ENCODE measurements at regions not wholly inside any gene's neighbourhood (a gene's known extent, or its start where the extent isn't known, plus 50 kb on each side); places are given as distances from the start of the nearest gene placed in this dataset.

DNA sequence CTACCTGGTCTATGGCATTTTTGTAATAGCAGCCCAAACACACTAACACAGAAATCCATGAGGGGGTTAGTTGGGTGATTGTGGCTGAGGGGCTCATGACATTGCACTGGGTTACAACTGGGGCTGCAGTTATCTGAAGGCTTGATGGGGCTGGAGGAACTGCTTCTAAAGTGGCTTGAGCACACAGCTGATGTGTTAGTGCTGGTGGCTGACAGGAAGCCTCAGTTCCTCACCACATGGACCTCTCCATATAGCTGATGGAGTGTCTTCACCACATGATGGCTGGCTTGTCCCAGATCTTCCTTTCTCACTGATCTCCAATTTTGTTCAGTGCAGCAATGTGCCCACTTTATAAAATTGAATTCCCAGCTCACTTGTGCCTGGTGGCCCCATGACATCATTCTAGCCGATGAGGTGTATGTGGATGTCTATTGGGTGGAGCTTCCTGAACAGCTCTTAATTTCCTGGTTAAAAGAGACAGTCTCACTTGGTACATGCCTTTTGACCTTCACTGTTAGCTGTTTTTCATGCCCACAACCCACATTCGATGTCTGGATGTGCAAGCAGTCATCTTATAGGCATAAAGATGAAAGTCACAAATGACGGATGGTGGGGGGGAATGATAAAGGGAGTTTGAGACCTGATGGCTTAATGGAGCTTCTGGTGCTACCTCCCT, 166.9 kb upstream of the BMPER start:
- Histone ChIP-seq H3K9me3 (no peaks in the 10 kb centered on the region), H3K27ac (no peak overlapping the region), H3K27me3 (no peaks in the 10 kb centered on the region), H3K4me3 (no peak overlapping the region), H3K36me3 (no peaks in the 10 kb centered on the region), H3K4me1 (peaks cover 9% of the 10 kb centered on the region)
- DNase-seq (ENCODE audit: extremely low spot score in 2 of 2) = no peak
- no peak for TF ChIP-seq POLR2A (IDR thresholded peaks at IDR 0.05)
- TF ChIP-seq, protein P1, sequence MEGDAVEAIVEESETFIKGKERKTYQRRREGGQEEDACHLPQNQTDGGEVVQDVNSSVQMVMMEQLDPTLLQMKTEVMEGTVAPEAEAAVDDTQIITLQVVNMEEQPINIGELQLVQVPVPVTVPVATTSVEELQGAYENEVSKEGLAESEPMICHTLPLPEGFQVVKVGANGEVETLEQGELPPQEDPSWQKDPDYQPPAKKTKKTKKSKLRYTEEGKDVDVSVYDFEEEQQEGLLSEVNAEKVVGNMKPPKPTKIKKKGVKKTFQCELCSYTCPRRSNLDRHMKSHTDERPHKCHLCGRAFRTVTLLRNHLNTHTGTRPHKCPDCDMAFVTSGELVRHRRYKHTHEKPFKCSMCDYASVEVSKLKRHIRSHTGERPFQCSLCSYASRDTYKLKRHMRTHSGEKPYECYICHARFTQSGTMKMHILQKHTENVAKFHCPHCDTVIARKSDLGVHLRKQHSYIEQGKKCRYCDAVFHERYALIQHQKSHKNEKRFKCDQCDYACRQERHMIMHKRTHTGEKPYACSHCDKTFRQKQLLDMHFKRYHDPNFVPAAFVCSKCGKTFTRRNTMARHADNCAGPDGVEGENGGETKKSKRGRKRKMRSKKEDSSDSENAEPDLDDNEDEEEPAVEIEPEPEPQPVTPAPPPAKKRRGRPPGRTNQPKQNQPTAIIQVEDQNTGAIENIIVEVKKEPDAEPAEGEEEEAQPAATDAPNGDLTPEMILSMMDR (IDR thresholded peaks at IDR 0.05) = no peak
- TF ChIP-seq POLR2AphosphoS5 (IDR thresholded peaks at IDR 0.05; ENCODE audit: insufficient read depth in 1 of 2, low read depth in 1 of 2) = no peak
- intact Hi-C loops (cut with DNase I) = no loop called here

DNA sequence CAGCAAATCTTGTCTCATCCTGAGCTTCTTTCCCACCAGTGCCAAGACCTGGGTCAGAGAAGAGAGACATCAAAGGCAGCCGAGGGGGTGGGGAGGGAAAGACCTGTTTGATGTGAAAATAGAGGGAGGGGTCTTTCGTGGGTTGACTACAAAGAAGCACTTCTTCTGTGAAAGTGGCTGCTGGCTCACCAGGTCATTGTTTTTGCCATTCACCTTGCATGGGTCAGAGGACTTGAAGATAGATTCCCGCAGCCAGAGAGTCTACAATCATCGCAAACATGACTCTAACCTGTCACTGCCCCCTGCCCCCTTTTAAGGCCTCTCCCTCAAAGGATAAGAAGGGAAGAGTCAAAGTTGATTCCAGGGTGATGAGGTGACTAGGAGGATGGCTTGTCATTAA, 166.1 kb upstream of the BMPER start:
- Histone ChIP-seq H3K27ac (no peak overlapping the region), H3K27me3 (no peaks in the 10 kb centered on the region), H3K36me3 (no peaks in the 10 kb centered on the region), H3K4me3 (no peak overlapping the region), H3K9me3 (no peaks in the 10 kb centered on the region), H3K4me1 (peaks cover 13% of the 10 kb centered on the region)
- intact Hi-C loops (cut with DNase I) = no loop called here
- TF ChIP-seq, protein P1 (IDR thresholded peaks at IDR 0.05) = no peak
- TF ChIP-seq POLR2A (IDR thresholded peaks at IDR 0.05) = no peak
- no peak for TF ChIP-seq POLR2AphosphoS5 (IDR thresholded peaks at IDR 0.05; ENCODE audit: insufficient read depth in 1 of 2, low read depth in 1 of 2)
- no peak for DNase-seq (ENCODE audit: extremely low spot score in 2 of 2)

GRCh38 chr7:33742521-33742920, 162.8 kb upstream of the BMPER start:
- Histone ChIP-seq H3K9me3 (no peaks in the 10 kb centered on the region), H3K27me3 (no peaks in the 10 kb centered on the region), H3K4me3 (no peak overlapping the region), H3K4me1 (peaks cover 13% of the 10 kb centered on the region), H3K36me3 (no peaks in the 10 kb centered on the region), H3K27ac (no peak overlapping the region)
- TF ChIP-seq POLR2A (IDR thresholded peaks at IDR 0.05) (no peak), POLR2AphosphoS5 (IDR thresholded peaks at IDR 0.05; ENCODE audit: insufficient read depth in 1 of 2, low read depth in 1 of 2) (no peak)
- TF ChIP-seq, protein P1 (IDR thresholded peaks at IDR 0.05) = no peak
- no peak for DNase-seq (ENCODE audit: extremely low spot score in 2 of 2)
- intact Hi-C loops (cut with DNase I) = no loop called here

DNA sequence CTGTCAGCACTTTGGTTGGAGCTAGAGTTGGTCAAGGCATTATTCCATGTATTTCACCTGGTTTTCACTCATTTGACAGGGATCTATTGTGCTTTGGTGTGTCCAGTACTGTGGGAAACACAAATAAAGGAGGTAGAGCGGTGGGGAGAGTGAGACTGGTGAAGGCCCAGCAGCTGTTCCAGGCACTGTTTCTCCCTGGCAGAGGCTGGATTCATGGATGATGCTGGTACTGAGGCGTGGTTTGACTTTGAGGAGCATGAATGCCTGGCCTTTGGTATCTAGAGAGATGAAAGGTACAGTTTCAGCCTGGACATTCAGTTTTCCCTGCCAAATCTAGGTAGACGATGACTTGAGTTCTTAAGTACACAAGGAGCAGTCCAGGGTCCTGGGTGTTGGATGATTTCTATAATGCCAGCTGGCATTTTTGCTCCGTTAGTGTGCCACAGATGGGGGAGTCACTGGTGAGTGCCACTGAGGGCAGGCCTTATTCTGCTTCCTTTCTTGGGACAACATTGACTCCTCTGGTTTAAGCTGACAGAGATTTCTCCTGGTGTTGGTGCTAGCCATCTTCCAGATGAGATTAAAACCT, 162.2 kb upstream of the BMPER start:
- H3K36me3 ChIP-seq = no peaks in the 10 kb centered on the region
- H3K4me3 ChIP-seq = no peak overlapping the region
- H3K27me3 ChIP-seq = no peaks in the 10 kb centered on the region
- H3K4me1 ChIP-seq = peaks cover 13% of the 10 kb centered on the region
- TF ChIP-seq, protein P1 (IDR thresholded peaks at IDR 0.05) = no peak
- TF ChIP-seq POLR2AphosphoS5 (IDR thresholded peaks at IDR 0.05; ENCODE audit: insufficient read depth in 1 of 2, low read depth in 1 of 2) (no peak), POLR2A (IDR thresholded peaks at IDR 0.05) (no peak)
- no peak for DNase-seq (ENCODE audit: extremely low spot score in 2 of 2)
- intact Hi-C loops (cut with DNase I) = no loop called here
- no peak overlapping the region for H3K27ac ChIP-seq
- no peaks in the 10 kb centered on the region for H3K9me3 ChIP-seq

DNA sequence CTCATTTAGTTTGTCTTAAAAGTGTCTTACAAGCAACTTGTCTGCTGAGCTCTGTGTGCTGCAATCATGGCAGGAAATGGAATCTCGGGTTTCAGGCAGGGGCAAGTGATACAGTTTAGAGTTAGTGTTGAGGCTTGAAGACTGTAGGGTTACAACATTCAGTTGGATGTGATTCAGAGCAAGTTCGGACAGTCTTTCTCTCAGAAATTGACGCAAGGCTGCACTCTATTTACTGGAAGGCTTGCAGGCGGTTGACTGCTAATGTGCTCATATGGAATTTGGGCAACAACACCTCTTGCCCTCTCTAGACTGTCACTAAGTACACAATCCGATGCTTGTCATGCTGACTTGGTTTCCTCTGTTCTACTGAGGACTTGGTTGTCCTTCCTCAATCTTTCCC, 161.7 kb upstream of the BMPER start:
- Histone ChIP-seq H3K4me3 (no peak overlapping the region), H3K4me1 (peaks cover 13% of the 10 kb centered on the region), H3K9me3 (no peaks in the 10 kb centered on the region), H3K36me3 (no peaks in the 10 kb centered on the region), H3K27ac (no peak overlapping the region), H3K27me3 (no peaks in the 10 kb centered on the region)
- intact Hi-C loops (cut with DNase I) = no loop called here
- no peak for TF ChIP-seq POLR2AphosphoS5 (IDR thresholded peaks at IDR 0.05; ENCODE audit: insufficient read depth in 1 of 2, low read depth in 1 of 2)
- no peak for TF ChIP-seq POLR2A (IDR thresholded peaks at IDR 0.05)
- TF ChIP-seq, protein P1 (IDR thresholded peaks at IDR 0.05) = no peak
- DNase-seq (ENCODE audit: extremely low spot score in 2 of 2) = no peak
